Fibroblast of the aortic adventitia (primary cell): ENCODE measurements at regions not wholly inside any gene's neighbourhood (a gene's known extent, or its start where the extent isn't known, plus 50 kb on each side); places are given as distances from the start of the nearest gene placed in this dataset.
A peak's percentile ranks its signal among the peaks of the same experiment; 100 is the strongest.

Source experiments
- DNase-seq: peaks from one replicate; pipeline ENCODE4 v3.0.0-alpha.2; 2010; ENCODE audit warnings: low read depth
- H3K4me3 ChIP-seq: 2 replicates; pipeline ENCODE4 v1.5.1; 2011; ENCODE audit warnings: low read depth, mild to moderate bottlenecking, control low read depth, low read length, moderate library complexity
- CTCF ChIP-seq: IDR thresholded peaks from 2 replicates; pipeline ENCODE4 v1.5.1; 2011; ENCODE audit warnings: mild to moderate bottlenecking, low read length, control low read depth, inconsistent platforms; ENCODE audit not compliant: insufficient read depth

DNA sequence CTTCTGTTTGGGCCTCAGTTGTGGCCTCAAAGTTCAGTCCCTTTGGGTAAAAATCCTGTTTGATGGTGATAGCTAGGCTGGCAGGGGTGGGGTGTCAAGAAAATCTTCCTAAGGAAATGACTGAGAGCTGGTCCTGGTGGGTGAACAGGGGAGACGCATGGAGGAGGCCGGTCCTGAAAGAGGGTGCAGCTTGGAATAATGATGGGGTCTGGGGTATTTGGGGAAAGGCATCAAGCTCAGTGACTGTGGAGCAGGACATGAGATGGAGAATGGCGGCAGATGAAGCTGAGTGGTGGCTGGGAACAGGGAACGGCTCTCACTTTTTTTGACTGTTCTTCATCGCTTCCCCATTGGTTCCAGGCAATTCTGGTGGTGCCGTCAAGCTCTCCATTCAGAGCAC, 140.7 kb upstream of the PKDCC start:
- DNase-seq: no peak
- TF ChIP-seq CTCF: no peak

GRCh38 chr2:41907771-41908207, 140.0 kb upstream of the PKDCC start:
- no peak for TF ChIP-seq CTCF
- DNase-seq: no peak
- no peak overlapping the region for H3K4me3 ChIP-seq

More for the DNA sequence above, 140.7 kb upstream of the PKDCC start:
- H3K4me3 ChIP-seq: no peak overlapping the region

DNA sequence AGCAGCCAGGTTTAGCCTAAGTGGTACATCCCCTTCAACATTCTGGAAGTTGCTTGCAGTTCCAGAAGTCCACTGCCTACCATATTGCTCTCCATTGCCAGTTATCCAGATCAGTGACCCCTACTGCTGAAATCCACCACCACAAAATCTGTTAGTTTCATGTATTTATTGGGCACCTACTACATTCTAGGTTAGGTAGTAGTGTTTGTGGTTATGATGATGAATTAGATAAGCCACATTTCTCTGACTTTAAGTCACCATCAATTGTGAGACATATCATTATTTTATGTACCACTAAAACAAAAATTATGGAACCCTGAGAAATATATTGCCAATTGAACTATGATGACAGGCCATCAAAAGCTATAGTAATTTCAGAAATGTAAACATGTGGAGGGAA, 139.5 kb upstream of the PKDCC start:
- DNase-seq: no peak
- TF ChIP-seq CTCF: no peak
- no peak overlapping the region for H3K4me3 ChIP-seq

- TF ChIP-seq CTCF: no peak
- H3K4me3 ChIP-seq: no peak overlapping the region
- DNase-seq: no peak
Observed at GRCh38 chr2:41909584-41909983, 138.2 kb upstream of the PKDCC start.

GRCh38 chr2:41910126-41910525, 137.7 kb upstream of the PKDCC start:
- DNase-seq: peak; percentile 29
- TF ChIP-seq CTCF: no peak
- no peak overlapping the region for H3K4me3 ChIP-seq

- TF ChIP-seq CTCF: no peak
- H3K4me3 ChIP-seq: no peak overlapping the region
- no peak for DNase-seq
Observed at GRCh38 chr2:41911033-41911432, 136.8 kb upstream of the PKDCC start.

GRCh38 chr2:41912337-41912736, 135.5 kb upstream of the PKDCC start:
- no peak for TF ChIP-seq CTCF
- no peak overlapping the region for H3K4me3 ChIP-seq
- peak; percentile 58 for DNase-seq
